Liver (tissue), 8 donors: ENCODE measurements at regions not wholly inside any gene's neighbourhood (a gene's known extent, or its start where the extent isn't known, plus 50 kb on each side); places are given as distances from the start of the nearest gene placed in this dataset.

ENCODE experiments used
- DNase-seq: peaks from one replicate; pipeline ENCODE4 v3.0.0-alpha.2; 2017; ENCODE audit warnings: low spot score
- H3K27ac ChIP-seq, 2 donors: one replicate each; pipeline ENCODE4 v1.7.0; 2013; ENCODE audit warnings: inconsistent platforms in 2 of 2, low read length in 2 of 2, control low read depth in 1 of 2, low read depth in 1 of 2, mild to moderate bottlenecking in 1 of 2
- H3K27me3 ChIP-seq, 4 donors: one replicate each; pipeline versions ENCODE4 v1.6.1 to v1.7.0; 2013; ENCODE audit warnings: low read length in 3 of 4, inconsistent platforms in 1 of 4, mild to moderate bottlenecking in 1 of 4, moderate library complexity in 1 of 4; ENCODE audit not compliant: control insufficient read depth in 4 of 4, insufficient read depth in 4 of 4
- H3K36me3 ChIP-seq, 4 donors: one replicate each; pipeline versions ENCODE4 v1.6.1 to v1.7.0; 2013; ENCODE audit warnings: low read length in 3 of 4, mild to moderate bottlenecking in 3 of 4, low read depth in 1 of 4, moderate library complexity in 1 of 4; ENCODE audit not compliant: control insufficient read depth in 4 of 4, insufficient read depth in 3 of 4
- H3K4me1 ChIP-seq, 4 donors: one replicate each; pipeline versions ENCODE4 v1.6.1 to v1.7.0; 2013; ENCODE audit warnings: low read length in 3 of 4, mild to moderate bottlenecking in 3 of 4, moderate library complexity in 1 of 4; ENCODE audit not compliant: control insufficient read depth in 4 of 4, insufficient read depth in 4 of 4
- H3K4me3 ChIP-seq, 3 donors: one replicate each; pipeline versions ENCODE4 v1.6.1 to v1.7.0; 2013; ENCODE audit warnings: low read length in 3 of 3, control low read depth in 1 of 3, low read depth in 1 of 3, mild to moderate bottlenecking in 1 of 3
- H3K9ac ChIP-seq, 2 donors: one replicate each; pipeline ENCODE4 v1.7.0; 2013; ENCODE audit warnings: low read length in 2 of 2, mild to moderate bottlenecking in 2 of 2, moderate library complexity in 2 of 2, control low read depth in 1 of 2, low read depth in 1 of 2
- H3K9me3 ChIP-seq, 4 donors: one replicate each; pipeline versions ENCODE4 v1.6.1 to v1.7.0; 2013; ENCODE audit warnings: low read length in 3 of 4; ENCODE audit not compliant: control insufficient read depth in 4 of 4
- ATF3 ChIP-seq: IDR thresholded peaks from 2 replicates; pipeline ENCODE4 v1.6.1; 2016; ENCODE audit warnings: antibody characterized with exemption
- CTCF ChIP-seq: fragments of 150-350 bp; IDR thresholded peaks from 2 replicates; pipeline ENCODE4 v1.5.1; 2017; ENCODE audit warnings: improper control_type of control experiment, low read depth, low read length; ENCODE audit not compliant: missing input control
- EGR1 ChIP-seq, 2 donors: IDR thresholded peaks; 2 replicates each; pipeline ENCODE4 v1.6.1; 2016 to 2018; ENCODE audit warnings: antibody characterized with exemption in 2 of 2, low read depth in 2 of 2
- FOXA1 ChIP-seq: IDR thresholded peaks from 2 replicates; pipeline ENCODE4 v1.6.1; 2016; ENCODE audit warnings: antibody characterized with exemption
- FOXA2 ChIP-seq: IDR thresholded peaks from 2 replicates; pipeline ENCODE4 v1.6.1; 2016; ENCODE audit warnings: antibody characterized with exemption
- GABPA ChIP-seq, 2 donors: IDR thresholded peaks in 1 of 2; conservative IDR thresholded peaks in 1 of 2; 2 replicates each; pipeline ENCODE4 v1.6.1; 2016; ENCODE audit warnings: antibody characterized with exemption in 2 of 2, mild to moderate bottlenecking in 1 of 2, moderate library complexity in 1 of 2
- HNF4A ChIP-seq, 2 donors: conservative IDR thresholded peaks; 2 replicates each; pipeline ENCODE4 v1.6.1; 2016; ENCODE audit warnings: antibody characterized with exemption in 2 of 2, mild to moderate bottlenecking in 2 of 2
- HNF4G ChIP-seq: IDR thresholded peaks from 2 replicates; pipeline ENCODE4 v1.6.1; 2016; ENCODE audit warnings: antibody characterized with exemption
- JUND ChIP-seq, 2 donors: IDR thresholded peaks; 2 replicates each; pipeline ENCODE4 v1.6.1; 2016; ENCODE audit warnings: antibody characterized with exemption in 2 of 2
- MAX ChIP-seq: IDR thresholded peaks from 2 replicates; pipeline ENCODE4 v1.6.1; 2016; ENCODE audit warnings: antibody characterized with exemption
- NR2F2 ChIP-seq: IDR thresholded peaks from 2 replicates; pipeline ENCODE4 v1.6.1; 2016; ENCODE audit warnings: antibody characterized with exemption
- RAD21 ChIP-seq, 2 donors: IDR thresholded peaks; 2 replicates each; pipeline ENCODE4 v1.6.1; 2016; ENCODE audit warnings: antibody characterized with exemption in 2 of 2, mild to moderate bottlenecking in 2 of 2
- REST ChIP-seq: IDR thresholded peaks from 2 replicates; pipeline ENCODE4 v1.6.1; 2016; ENCODE audit warnings: antibody characterized with exemption, mild to moderate bottlenecking
- RXRA ChIP-seq, 2 donors: IDR thresholded peaks; 2 replicates each; pipeline ENCODE4 v1.6.1; 2017 to 2018; ENCODE audit warnings: antibody characterized with exemption in 2 of 2, mild to moderate bottlenecking in 1 of 2
- SP1 ChIP-seq: IDR thresholded peaks from 2 replicates; pipeline ENCODE4 v1.6.1; 2018; ENCODE audit warnings: antibody characterized with exemption, mild to moderate bottlenecking
- TAF1 ChIP-seq: conservative IDR thresholded peaks from 2 replicates; pipeline ENCODE4 v1.6.1; 2016; ENCODE audit warnings: antibody characterized with exemption, mild to moderate bottlenecking
- YY1 ChIP-seq: IDR thresholded peaks from 2 replicates; pipeline ENCODE4 v1.6.1; 2016; ENCODE audit warnings: antibody characterized with exemption, mild to moderate bottlenecking
- ZBTB33 ChIP-seq: IDR thresholded peaks from 2 replicates; pipeline ENCODE4 v1.6.1; 2016; ENCODE audit warnings: antibody characterized with exemption
- WGBS: extraction: QIAGEN DNeasy Blood & Tissue Kit; methylation state at CpG from one replicate; pipeline ENCODE4 v1.1.7; 2013; 5-methylcytosine and 5-hydroxymethylcytosine counted together
- donor health status: healthy.
- donor health status: healthy.
- donor health status: healthy.
- donor health status: healthy.
- donor health status: healthy.

- no peak for DNase-seq
- Histone ChIP-seq H3K27ac (no peak overlapping the region), H3K9ac (no peak overlapping the region), H3K27me3 (no peaks in the 10 kb centered on the region), H3K9me3 (no peaks in the 10 kb centered on the region), H3K4me1 (peaks cover 0 to 10% (median 2%) of the 10 kb centered on the region in 4 donors), H3K4me3 (no peak overlapping the region), H3K36me3 (no peaks in the 10 kb centered on the region)
- 23% methylated on average over 2 of the region's 2 CpGs for WGBS
- TF ChIP-seq ZBTB33 (no peak), YY1 (peak; percentile 37), RXRA (IDR thresholded peaks at IDR 0.05) (peak; percentile 59 to 77), JUND (IDR thresholded peaks at IDR 0.05) (no peak), GABPA (IDR thresholded peaks at IDR 0.05 in 1 of 2, conservative IDR thresholded peaks at IDR 0.05 in 1 of 2) (no peak), EGR1 (IDR thresholded peaks at IDR 0.05; ENCODE audit: low read depth in 2 of 2) (no peak), SP1 (peak; percentile 68), FOXA2 (peak; percentile 83), HNF4G (no peak), CTCF (no peak), NR2F2 (peak; percentile 42), TAF1 (no peak), HNF4A (conservative IDR thresholded peaks at IDR 0.05) (peak; percentile 47 to 52), RAD21 (IDR thresholded peaks at IDR 0.05) (peak in 1 of 2 donors; percentile 31), FOXA1 (peak; percentile 51), REST (no peak), MAX (no peak), ATF3 (no peak)
Observed at GRCh38 chr5:18048449-18048848, 414.2 kb downstream of the TAF11L14 start.
